A172 (cell line): ENCODE measurements at regions not wholly inside any gene's neighbourhood (a gene's known extent, or its start where the extent isn't known, plus 50 kb on each side); places are given as distances from the start of the nearest gene placed in this dataset.
"Not testable (repeated sequence)": the region's sequence is repeated elsewhere in the genome, so short reads cannot be mapped to it uniquely, and the experiment has no call there.

Experiments
- DNase-seq: peaks from one replicate; pipeline ENCODE4 v3.0.0-alpha.2; 2015; ENCODE audit warnings: low spot score

DNA sequence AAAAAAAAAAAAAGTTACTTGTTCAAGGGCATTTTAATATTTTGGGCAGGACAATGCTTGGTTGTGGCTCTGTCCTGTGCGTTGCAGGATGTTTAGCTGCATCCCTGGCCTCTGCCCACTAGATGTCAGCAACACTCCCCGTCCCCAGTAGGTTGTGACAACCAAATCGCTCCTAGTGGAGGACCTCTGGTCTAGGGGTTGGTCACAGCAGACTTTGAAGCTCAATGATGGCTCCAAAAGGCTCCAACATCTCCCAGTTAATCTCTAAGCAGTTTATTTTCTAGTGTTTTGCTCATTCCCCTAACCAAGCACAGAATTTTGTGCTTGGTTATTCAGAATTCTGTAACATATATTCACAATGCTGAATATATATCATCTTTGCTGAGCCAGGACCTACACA is 67.0 kb downstream of the CHRNA1 start:
- peak; percentile 60 for DNase-seq

DNA sequence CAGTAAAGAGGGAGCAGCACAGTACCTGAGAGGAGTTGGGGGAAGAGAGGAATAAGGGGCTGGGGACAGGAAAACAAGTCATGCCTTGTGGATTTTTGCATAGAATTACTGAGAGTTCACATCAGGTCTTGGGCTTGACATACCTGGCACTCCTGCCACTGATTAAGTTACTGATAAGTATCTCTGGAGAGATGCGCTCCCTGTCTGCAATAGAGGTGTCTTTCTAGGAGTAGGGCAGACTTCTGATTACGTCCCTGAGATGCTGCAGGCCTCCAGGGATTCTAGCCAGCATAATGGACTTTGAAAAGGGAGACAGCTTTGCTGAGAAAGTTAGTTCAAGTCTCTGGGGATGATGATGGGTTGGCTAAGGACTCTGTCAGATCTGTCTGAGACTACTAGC is 69.4 kb downstream of the CHRNA1 start:
- no peak for DNase-seq

GRCh38 chr2:174694196-174694878 is 69.9 kb downstream of the CHRNA1 start:
- no peak for DNase-seq

DNA sequence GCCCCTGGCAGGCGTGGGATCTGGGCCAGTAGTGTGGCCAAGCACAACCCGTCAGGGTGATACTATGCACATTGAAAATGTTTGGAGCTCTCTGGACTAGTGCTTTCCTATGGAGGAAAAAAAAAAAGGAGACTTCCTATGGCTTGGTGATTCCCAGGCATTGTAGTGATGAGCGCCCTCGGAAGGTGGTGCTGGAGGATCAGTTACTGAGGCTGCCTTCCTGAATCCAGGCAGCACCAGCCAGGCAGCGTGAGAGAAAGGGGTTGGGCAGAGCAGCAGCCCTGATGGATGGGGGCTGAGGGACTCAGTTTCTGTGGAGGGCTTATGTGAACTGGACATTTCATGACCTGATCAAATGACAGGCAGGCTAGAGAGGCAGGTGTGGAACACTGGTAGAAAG is 70.9 kb downstream of the CHRNA1 start:
- no peak for DNase-seq

GRCh38 chr2:174692256-174692919 is 71.9 kb downstream of the CHRNA1 start:
- no peak for DNase-seq

DNA sequence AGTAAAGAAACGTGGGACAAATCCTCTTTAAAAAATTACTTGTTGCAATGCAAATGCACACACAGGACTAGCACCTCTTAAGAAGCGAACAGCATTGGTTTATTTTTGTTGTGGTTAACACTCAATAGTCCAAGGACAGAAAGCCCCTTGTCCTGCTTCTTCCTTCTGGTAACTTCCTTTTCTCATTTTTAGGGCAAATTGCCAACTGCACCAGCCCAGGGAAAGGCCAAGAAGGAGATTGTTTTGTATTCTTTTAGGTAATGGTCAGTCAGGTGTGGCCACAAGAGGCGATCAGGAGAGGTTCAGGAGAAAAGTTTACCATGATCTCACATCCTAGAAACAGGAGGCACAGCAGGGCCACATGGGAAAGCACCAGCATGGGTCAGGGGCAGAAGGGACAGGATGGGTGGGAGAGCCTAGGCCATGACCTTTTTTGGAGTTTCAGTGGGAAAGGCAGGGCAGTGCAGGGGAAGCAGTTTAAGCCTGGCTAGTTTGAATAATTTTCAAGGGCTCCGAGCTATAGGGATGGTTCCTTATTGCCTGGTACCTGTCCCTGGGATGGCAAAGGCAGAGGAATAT is 73.0 kb downstream of the CHRNA1 start:
- no peak for DNase-seq

GRCh38 chr2:174690026-174690425 is 74.2 kb downstream of the CHRNA1 start:
- no peak for DNase-seq

GRCh38 chr2:174688079-174688478 is 76.2 kb downstream of the CHRNA1 start:
- peak; percentile 53 for DNase-seq

- DNase-seq, result no peak
Observed at GRCh38 chr2:174686430-174686829, 77.8 kb downstream of the CHRNA1 start.

GRCh38 chr2:174683392-174683759 is 80.9 kb downstream of the CHRNA1 start:
- DNase-seq, result peak; percentile 31

- peak; percentile 47 for DNase-seq
Observed at GRCh38 chr2:174682578-174683391, 81.5 kb downstream of the CHRNA1 start.

DNA sequence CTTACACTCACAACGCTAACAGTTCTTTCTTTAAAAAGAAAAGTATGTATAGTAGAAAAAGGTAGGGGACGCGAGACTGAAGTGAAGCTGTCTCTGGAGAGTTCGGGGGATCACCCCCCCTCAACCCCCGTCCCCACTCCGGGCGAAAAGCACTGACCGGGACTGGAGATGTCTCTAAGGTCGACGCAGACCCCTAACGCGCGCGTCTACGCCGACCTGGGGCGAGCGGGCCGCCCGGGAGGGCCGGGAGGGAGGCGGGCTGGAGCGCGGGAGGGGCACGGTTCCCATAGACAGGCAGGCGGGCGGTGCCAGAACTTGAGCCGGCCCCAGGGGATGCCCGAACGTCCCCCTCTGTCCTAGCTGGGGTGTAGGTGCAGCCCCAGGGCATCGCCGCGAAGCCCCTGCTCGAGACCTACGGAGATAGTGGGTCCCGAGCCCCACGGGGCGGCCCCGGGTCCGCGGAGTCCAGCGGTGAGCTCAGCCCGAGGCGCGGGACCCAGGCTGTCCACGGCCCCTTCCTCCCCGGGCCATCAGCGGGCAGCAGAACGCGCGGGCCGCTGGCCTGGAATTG is 82.2 kb downstream of the CHRNA1 start:
- DNase-seq, result peak; percentile 11

DNA sequence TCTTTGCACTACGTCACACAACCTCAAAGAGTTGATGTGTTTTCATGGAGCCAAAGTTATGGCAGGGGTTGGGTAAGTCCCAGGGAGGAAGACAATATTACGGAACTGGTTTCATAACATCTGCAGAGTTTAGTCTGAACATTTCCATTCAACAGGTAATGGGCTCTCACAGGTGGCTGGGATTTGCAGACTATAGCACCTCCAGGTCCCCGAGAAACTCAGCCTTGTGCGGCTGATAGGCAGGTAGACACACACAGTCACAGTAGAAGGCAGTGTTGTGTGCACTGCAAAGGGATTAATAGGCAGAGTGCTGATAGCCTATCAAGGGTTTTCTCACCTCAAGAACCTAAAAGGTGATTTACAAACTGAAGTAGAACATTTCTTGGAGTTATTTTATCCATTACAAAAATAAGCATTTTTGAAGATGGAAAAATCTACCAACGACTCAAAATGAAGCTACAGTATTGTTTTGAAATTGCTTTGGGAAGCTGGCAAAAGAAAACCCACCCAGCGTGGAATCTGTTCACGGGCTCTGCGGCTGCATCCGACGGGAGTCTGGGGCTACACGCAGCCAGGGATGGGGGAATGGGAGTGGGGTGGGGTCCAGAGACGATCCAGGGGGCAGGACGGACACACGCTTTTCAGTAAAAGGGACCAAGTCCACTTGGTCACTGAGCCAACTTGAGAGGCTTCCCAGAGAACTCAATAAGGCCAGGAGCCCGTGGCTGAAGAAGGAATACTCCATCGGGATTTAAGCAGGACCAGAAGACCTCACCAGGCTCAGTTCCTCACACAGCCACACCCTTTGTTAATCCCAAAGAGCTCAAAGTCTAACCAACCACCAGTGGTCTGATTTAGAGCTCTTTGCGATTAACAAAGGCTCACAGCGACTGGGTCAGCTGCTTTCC is 82.9 kb downstream of the CHRNA1 start:
- DNase-seq, result peak; percentile 32

DNA sequence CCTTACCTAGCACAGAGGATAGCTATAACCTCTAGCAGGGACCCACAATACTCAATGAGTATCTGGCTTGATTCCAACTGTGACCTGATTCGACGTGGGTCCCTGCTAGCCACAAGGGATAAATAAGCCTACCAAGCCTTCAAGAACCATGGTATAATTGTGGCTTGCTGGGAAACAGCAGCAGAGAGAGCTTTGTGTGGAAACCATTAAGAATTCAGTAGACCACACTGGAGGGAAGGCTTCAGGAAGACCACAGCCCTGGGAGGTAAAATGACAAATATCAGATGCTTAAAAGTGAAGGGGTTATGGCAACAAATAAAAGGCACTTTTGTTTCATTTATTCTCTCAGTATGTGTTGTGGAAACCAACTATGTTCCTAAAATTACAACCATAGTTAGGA is 82.6 kb upstream of the WIPF1 start:
- no peak for DNase-seq

- no peak for DNase-seq
Observed at GRCh38 chr2:174678395-174678794, 80.8 kb upstream of the WIPF1 start.

- no peak for DNase-seq
Observed at GRCh38 chr2:174675615-174676014, 78.0 kb upstream of the WIPF1 start.

DNA sequence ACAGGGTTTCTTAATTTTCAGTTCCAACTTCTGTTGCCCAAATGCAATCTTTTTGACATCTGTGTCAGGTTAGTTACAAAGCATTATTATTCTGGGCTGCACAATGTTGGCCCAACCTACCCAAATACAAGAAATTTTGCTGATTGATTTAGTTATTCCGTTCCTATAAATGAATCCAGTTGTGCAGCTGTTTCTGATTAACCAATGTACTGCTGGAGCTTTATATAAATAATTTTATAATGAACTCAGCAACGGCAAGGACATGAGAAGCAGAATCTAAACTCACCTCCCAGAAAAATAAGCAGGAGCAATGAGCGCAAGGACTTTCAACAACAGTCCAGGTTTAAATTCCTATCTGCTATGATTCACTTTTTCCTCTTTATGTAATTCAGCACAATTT is 76.3 kb upstream of the WIPF1 start:
- DNase-seq, result no peak

- no peak for DNase-seq
Observed at GRCh38 chr2:174673440-174673839, 75.8 kb upstream of the WIPF1 start.

- not testable (repeated sequence) for DNase-seq
Observed at GRCh38 chr2:174671532-174671931, 73.9 kb upstream of the WIPF1 start.

DNA sequence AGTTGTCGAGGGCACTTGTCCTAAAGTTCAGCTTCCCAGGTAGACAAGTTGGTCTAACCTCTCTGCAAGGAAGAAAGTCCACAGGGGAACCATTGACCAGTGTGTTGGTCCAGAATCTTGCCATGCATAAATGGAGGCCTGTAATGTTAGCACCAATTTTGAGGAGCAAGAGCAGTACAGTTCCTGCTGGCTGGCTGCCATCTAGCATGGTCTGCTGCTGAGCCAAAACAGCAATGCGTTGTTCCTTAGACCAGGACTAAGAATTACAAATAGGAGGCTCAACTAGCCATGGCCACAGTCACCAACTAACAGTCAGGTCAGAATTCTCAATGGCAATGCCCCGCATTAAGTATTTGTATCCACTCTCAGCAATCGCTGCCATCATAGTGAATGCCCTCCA is 72.8 kb upstream of the WIPF1 start:
- DNase-seq, result no peak

DNA sequence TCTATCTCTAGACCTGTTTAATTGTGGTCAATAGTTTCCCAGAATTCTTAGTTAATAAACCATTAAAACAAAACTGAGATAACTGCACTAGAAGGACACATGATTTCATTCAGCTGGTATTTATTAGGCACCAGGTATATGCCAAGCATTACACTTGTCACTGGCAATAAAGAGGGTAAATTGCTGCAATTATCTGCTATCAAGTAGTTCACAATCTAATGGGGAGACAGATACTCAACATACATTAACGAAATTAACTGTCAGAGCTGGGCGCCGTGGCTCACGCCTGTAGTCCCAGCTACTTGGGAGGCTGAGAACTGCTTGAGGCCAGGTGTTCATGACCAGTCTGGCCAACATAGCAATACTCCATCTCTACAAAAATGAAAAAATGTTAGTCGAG is 71.7 kb upstream of the WIPF1 start:
- no peak for DNase-seq
